WTC11 (cell line): ENCODE measurements at regions not wholly inside any gene's neighbourhood (a gene's known extent, or its start where the extent isn't known, plus 50 kb on each side); places are given as distances from the start of the nearest gene placed in this dataset.

Experiments used
- ATAC-seq: fragments of 200-7000 bp; cut with Tn5 transposase; 2 replicates; pipeline ENCODE4 v1.10.0; 2021; ENCODE audit warnings: mild to moderate bottlenecking, moderate library complexity
- CTCF ChIA-PET: fragments of 300-600 bp; sonication (Branson Sonifier 250); formaldehyde crosslinking; loops from one replicate; lab custom pipeline; 2021; ENCODE audit warnings: antibody characterized with exemption; lab: Charles Lee
- POLR2A ChIA-PET: fragments of 350-600 bp; sonication (Branson Sonifier 250); formaldehyde crosslinking; loops from one replicate; lab custom pipeline; 2021; ENCODE audit warnings: antibody characterized with exemption; lab: Charles Lee
- DNase-seq: peaks from one replicate; pipeline ENCODE4 v3.0.0; 2021; ENCODE audit warnings: low spot score
- H3K27ac Mint-ChIP-seq: 2 replicates; pipeline ENCODE4 v1.8.0; 2021; ENCODE audit warnings: mixed read lengths
- H3K27me3 Mint-ChIP-seq: 2 replicates; pipeline ENCODE4 v1.8.0; 2021; ENCODE audit warnings: low read depth, mild to moderate bottlenecking, moderate library complexity, mixed read lengths
- H3K36me3 Mint-ChIP-seq: 2 replicates; pipeline ENCODE4 v1.8.0; 2021; ENCODE audit warnings: mixed read lengths
- H3K4me1 Mint-ChIP-seq: 2 replicates; pipeline ENCODE4 v1.8.0; 2022; ENCODE audit warnings: mixed read lengths
- H3K4me3 Mint-ChIP-seq: 2 replicates; pipeline ENCODE4 v1.8.0; 2021; ENCODE audit warnings: mild to moderate bottlenecking, moderate library complexity, mixed read lengths
- H3K9me3 Mint-ChIP-seq: 2 replicates; pipeline ENCODE4 v1.8.0; 2021; ENCODE audit warnings: mixed read lengths
- ATF3 ChIP-seq: sonication (generic); formaldehyde crosslinking; conservative IDR thresholded peaks from 2 replicates; pipeline ENCODE4 v1.8.1; 2022; ENCODE audit warnings: mild to moderate bottlenecking, missing genetic modification reagents
- CBFB ChIP-seq: sonication (generic); formaldehyde crosslinking; IDR thresholded peaks from 2 replicates; pipeline ENCODE4 v1.8.1; 2022; ENCODE audit warnings: mild to moderate bottlenecking, low read depth, missing genetic modification reagents
- CTCF ChIP-seq: fragments of 200-600 bp; IDR thresholded peaks from 2 replicates; pipeline ENCODE4 v1.8.0; 2022; ENCODE audit warnings: antibody characterized with exemption
- E2F1 ChIP-seq: sonication (generic); formaldehyde crosslinking; IDR thresholded peaks from 2 replicates; pipeline ENCODE4 v1.8.0; 2022; ENCODE audit warnings: mild to moderate bottlenecking, missing genetic modification reagents
- E2F5 ChIP-seq: sonication (generic); formaldehyde crosslinking; IDR thresholded peaks from 2 replicates; pipeline ENCODE4 v1.8.1; 2022; ENCODE audit warnings: mild to moderate bottlenecking, moderate library complexity, missing genetic modification reagents
- FOXP1 ChIP-seq: sonication (generic); formaldehyde crosslinking; IDR thresholded peaks from 2 replicates; pipeline ENCODE4 v1.8.0; 2022; ENCODE audit warnings: missing genetic modification reagents, mild to moderate bottlenecking, moderate library complexity, borderline replicate concordance
- HMGXB4 ChIP-seq: sonication (generic); formaldehyde crosslinking; IDR thresholded peaks from 2 replicates; pipeline ENCODE4 v1.8.1; 2023; ENCODE audit warnings: mild to moderate bottlenecking, moderate library complexity, missing genetic modification reagents
- JUN ChIP-seq: sonication (generic); formaldehyde crosslinking; IDR thresholded peaks from 2 replicates; pipeline ENCODE4 v1.8.0; 2023; ENCODE audit warnings: mild to moderate bottlenecking, missing genetic modification reagents
- TCF7 ChIP-seq: sonication (generic); formaldehyde crosslinking; IDR thresholded peaks from 2 replicates; pipeline ENCODE4 v1.8.0; 2022; ENCODE audit warnings: mild to moderate bottlenecking, low read depth, missing genetic modification reagents, moderate library complexity
- ZBTB43 ChIP-seq: sonication (generic); formaldehyde crosslinking; IDR thresholded peaks from 2 replicates; pipeline ENCODE4 v1.8.1; 2023; ENCODE audit warnings: mild to moderate bottlenecking, missing genetic modification reagents
- ZNF263 ChIP-seq: sonication (generic); formaldehyde crosslinking; IDR thresholded peaks from 2 replicates; pipeline ENCODE4 v1.8.1; 2022; ENCODE audit warnings: low read depth, mild to moderate bottlenecking, moderate library complexity, missing genetic modification reagents
- ZNF416 ChIP-seq: fragments of 250-450 bp; sonication (Bioruptor Pico); IDR thresholded peaks from 2 replicates; pipeline ENCODE4 v1.9.0; 2021; ENCODE audit warnings: mild to moderate bottlenecking, inconsistent platforms
- TF ChIP-seq, protein P1 (sequence below): sonication (generic); formaldehyde crosslinking; IDR thresholded peaks from 2 replicates; pipeline ENCODE4 v1.8.1; 2022; ENCODE audit warnings: low read depth, mild to moderate bottlenecking, moderate library complexity, missing genetic modification reagents, borderline replicate concordance
- TF ChIP-seq, protein P2 (sequence below): fragments of 250-450 bp; sonication (Bioruptor Pico); IDR thresholded peaks from 2 replicates; pipeline ENCODE4 v1.8.0; 2021; ENCODE audit warnings: mild to moderate bottlenecking
- TF ChIP-seq, protein P3 (sequence below): fragments of 250-450 bp; sonication (Bioruptor Pico); IDR thresholded peaks from 2 replicates; pipeline ENCODE4 v2.1.2; 2022; ENCODE audit warnings: mild to moderate bottlenecking, moderate library complexity
- TF ChIP-seq, protein P4 (sequence below): sonication (generic); formaldehyde crosslinking; IDR thresholded peaks from 2 replicates; pipeline ENCODE4 v1.8.0; 2022; ENCODE audit warnings: mild to moderate bottlenecking, missing genetic modification reagents

- no peak for TF ChIP-seq ATF3 (CRISPR knock-in tag)
These were observed 250.8 kb upstream of the HTR1E start (continued) for GRCh38 chr6:86686496-86686895.

DNA sequence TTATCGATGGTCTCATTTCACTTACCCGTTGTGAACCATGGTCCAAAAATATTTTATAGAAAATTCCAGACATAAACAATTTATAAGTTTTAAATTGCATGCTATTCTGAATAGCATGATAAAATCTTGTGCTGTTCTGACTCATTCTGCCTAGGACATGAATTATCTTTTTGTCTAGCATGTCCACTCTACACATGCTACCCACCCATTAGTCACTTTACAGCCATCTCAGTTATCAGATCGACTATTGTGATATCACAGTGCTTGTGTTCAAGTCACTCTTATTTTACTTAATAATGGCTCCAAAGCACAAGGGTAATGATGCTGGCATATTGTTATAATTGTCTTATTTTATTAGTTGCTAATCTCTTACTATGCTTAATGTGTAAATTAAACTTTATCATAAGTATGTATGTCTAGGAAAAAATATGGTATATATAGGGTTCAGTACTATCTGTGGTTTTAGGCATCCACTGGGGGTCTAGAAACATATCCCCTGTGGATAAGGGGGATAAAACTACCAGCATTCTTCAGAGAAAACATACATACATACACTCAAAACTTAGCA, 252.0 kb upstream of the HTR1E start:
- Mint-ChIP-seq H3K9me3 (peaks cover 27% of the 10 kb centered on the region), H3K36me3 (0 out of 2 replicates have a peak, but pooled peaks cover 3% of the 10 kb centered on the region), H3K4me1 (0 out of 2 replicates have a peak, but pooled peaks cover 3% of the 10 kb centered on the region), H3K27ac (no peak overlapping the region), H3K27me3 (no peaks in the 10 kb centered on the region), H3K4me3 (no peak overlapping the region)
- ChIA-PET CTCF (no interaction called here), POLR2A (no interaction called here)
- DNase-seq (no peak), ATAC-seq (no peak)
- TF ChIP-seq, protein P1, sequence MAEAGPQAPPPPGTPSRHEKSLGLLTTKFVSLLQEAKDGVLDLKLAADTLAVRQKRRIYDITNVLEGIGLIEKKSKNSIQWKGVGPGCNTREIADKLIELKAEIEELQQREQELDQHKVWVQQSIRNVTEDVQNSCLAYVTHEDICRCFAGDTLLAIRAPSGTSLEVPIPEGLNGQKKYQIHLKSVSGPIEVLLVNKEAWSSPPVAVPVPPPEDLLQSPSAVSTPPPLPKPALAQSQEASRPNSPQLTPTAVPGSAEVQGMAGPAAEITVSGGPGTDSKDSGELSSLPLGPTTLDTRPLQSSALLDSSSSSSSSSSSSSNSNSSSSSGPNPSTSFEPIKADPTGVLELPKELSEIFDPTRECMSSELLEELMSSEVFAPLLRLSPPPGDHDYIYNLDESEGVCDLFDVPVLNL (CRISPR knock-in tag): no peak
- TF ChIP-seq HMGXB4 (CRISPR knock-in tag): no peak
- no peak for TF ChIP-seq CBFB (CRISPR knock-in tag)
- no peak for TF ChIP-seq ZBTB43

DNA sequence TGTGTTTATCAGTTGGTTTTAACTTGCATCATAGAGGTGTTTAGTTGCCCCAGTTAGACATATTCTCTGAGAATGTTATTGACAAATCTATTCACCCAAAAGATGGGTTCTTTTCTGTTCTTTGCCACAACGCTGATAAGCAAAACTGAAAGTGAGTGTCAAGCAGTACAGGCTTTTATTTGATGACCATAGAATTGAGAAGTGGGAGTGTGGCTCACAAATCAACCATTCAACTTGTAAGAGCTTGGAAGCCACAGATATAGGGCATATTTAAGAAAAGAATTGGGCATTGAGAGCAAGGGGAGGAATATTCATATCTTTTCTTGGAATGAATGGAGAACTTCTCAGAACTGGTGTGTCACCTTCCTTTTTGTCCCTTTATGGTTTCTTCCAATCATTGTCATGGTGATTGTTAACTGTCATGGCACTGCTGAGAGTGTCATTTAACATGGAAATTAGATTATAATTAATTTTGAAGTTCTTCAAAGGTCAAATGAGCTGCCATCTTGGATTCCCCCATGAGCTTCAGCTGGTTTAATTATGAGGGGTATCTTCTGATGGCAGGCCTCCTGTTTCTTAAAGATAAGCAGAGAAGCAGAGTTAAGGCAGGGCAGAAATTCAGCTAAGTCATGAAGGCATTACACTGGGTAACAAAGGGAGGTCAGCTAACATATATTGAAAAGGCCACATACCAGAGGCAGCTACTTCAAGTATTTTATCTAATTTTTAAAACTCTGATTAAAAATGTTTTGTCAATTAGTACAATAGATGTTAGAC, 254.0 kb upstream of the HTR1E start:
- H3K9me3 Mint-ChIP-seq: peaks cover 27% of the 10 kb centered on the region
- ATAC-seq (no peak), DNase-seq (no peak)
- no peak overlapping the region; the same call in 1 of the 2 replicates for H3K27ac Mint-ChIP-seq
- H3K4me1 Mint-ChIP-seq: 0 out of 2 replicates have a peak, but pooled peaks cover 3% of the 10 kb centered on the region
- POLR2A ChIA-PET: no interaction called here
- CTCF ChIA-PET: no interaction called here
- no peak overlapping the region for H3K4me3 Mint-ChIP-seq
- H3K27me3 Mint-ChIP-seq: no peaks in the 10 kb centered on the region; the same call in 1 of the 2 replicates
- 0 out of 2 replicates have a peak, but pooled peaks cover 3% of the 10 kb centered on the region for H3K36me3 Mint-ChIP-seq
- TF ChIP-seq CTCF (no peak), FOXP1 (no peak), E2F5 (CRISPR knock-in tag) (no peak), E2F1 (CRISPR knock-in tag) (no peak), ZNF263 (no peak), ZNF416 (CRISPR knock-in tag) (no peak), TCF7 (no peak), JUN (CRISPR knock-in tag) (no peak)
- TF ChIP-seq, protein P2, sequence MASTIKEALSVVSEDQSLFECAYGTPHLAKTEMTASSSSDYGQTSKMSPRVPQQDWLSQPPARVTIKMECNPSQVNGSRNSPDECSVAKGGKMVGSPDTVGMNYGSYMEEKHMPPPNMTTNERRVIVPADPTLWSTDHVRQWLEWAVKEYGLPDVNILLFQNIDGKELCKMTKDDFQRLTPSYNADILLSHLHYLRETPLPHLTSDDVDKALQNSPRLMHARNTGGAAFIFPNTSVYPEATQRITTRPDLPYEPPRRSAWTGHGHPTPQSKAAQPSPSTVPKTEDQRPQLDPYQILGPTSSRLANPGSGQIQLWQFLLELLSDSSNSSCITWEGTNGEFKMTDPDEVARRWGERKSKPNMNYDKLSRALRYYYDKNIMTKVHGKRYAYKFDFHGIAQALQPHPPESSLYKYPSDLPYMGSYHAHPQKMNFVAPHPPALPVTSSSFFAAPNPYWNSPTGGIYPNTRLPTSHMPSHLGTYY (CRISPR knock-in tag): no peak
- TF ChIP-seq, protein P3, sequence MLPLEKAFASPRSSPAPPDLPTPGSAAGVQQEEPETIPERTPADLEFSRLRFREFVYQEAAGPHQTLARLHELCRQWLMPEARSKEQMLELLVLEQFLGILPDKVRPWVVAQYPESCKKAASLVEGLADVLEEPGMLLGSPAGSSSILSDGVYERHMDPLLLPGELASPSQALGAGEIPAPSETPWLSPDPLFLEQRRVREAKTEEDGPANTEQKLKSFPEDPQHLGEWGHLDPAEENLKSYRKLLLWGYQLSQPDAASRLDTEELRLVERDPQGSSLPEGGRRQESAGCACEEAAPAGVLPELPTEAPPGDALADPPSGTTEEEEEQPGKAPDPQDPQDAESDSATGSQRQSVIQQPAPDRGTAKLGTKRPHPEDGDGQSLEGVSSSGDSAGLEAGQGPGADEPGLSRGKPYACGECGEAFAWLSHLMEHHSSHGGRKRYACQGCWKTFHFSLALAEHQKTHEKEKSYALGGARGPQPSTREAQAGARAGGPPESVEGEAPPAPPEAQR: no peak
- TF ChIP-seq, protein P4, sequence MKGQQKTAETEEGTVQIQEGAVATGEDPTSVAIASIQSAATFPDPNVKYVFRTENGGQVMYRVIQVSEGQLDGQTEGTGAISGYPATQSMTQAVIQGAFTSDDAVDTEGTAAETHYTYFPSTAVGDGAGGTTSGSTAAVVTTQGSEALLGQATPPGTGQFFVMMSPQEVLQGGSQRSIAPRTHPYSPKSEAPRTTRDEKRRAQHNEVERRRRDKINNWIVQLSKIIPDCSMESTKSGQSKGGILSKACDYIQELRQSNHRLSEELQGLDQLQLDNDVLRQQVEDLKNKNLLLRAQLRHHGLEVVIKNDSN (CRISPR knock-in tag): no peak
